H1 (cell line): ENCODE measurements at regions not wholly inside any gene's neighbourhood (a gene's known extent, or its start where the extent isn't known, plus 50 kb on each side); places are given as distances from the start of the nearest gene placed in this dataset.

Experiments
- BCL11A ChIP-seq, 2 experiments: IDR thresholded peaks; one replicate each; pipeline ENCODE4 v1.6.1; 2011; ENCODE audit warnings: low read depth in 2 of 2, low read length in 2 of 2, mild to moderate bottlenecking in 2 of 2
- CBX5 ChIP-seq: fragments of 300-800, 300-1000 bp; sonication (generic); IDR thresholded peaks from 2 replicates; pipeline ENCODE4 v1.7.1; 2016; ENCODE audit warnings: antibody characterized with exemption, low read length, low read depth
- CHD7 ChIP-seq: fragments of 300-600 bp; sonication (generic); IDR thresholded peaks from 2 replicates; pipeline ENCODE4 v1.7.1; 2012; ENCODE audit warnings: low read length, moderate library complexity, mild to moderate bottlenecking, inconsistent platforms; ENCODE audit not compliant: insufficient replicate concordance
- CREB1 ChIP-seq: IDR thresholded peaks from 2 replicates; pipeline ENCODE4 v1.6.1; 2012; ENCODE audit warnings: inconsistent platforms
- JUND ChIP-seq: IDR thresholded peaks from 2 replicates; pipeline ENCODE4 v1.6.1; 2011; ENCODE audit warnings: mild to moderate bottlenecking, improper control_type of control experiment, low read length
- POU5F1 ChIP-seq: IDR thresholded peaks from 2 replicates; pipeline ENCODE4 v1.6.1; 2011; ENCODE audit warnings: low read depth, mild to moderate bottlenecking, low read length, moderate library complexity
- RXRA ChIP-seq: IDR thresholded peaks from 2 replicates; pipeline ENCODE4 v1.6.1; 2011; ENCODE audit warnings: low read depth, mild to moderate bottlenecking, low read length, moderate library complexity; ENCODE audit not compliant: insufficient read depth
- SIX5 ChIP-seq: IDR thresholded peaks from 2 replicates; pipeline ENCODE4 v1.6.1; 2011; ENCODE audit warnings: mild to moderate bottlenecking, low read depth, low read length
- TF ChIP-seq, protein P1 (sequence below): IDR thresholded peaks from 2 replicates; pipeline ENCODE4 v1.6.1; 2011; ENCODE audit warnings: low read depth, mild to moderate bottlenecking, low read length; ENCODE audit not compliant: insufficient read depth

DNA sequence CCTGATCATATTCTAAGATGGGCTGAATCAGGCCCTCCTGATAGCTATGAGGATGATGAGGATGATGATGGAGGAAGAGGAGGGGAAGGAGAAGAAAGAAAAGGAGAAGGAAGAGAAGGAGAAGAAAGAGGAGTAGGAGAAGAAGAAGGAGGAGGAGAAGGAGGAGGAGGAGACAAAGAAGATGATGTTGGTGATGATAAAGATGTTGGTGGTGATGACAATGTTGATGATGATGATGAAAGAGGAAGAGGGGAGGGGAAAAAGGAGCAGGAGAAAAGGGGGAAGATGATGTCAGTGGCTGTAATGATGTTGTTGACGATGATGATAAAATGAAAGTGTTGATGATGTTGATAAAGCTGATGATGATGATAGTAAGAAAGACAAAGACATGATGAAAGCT lies 119.5 kb downstream of the CDC5L start (continued):
- TF ChIP-seq CHD7, result no peak
- TF ChIP-seq, protein P1, sequence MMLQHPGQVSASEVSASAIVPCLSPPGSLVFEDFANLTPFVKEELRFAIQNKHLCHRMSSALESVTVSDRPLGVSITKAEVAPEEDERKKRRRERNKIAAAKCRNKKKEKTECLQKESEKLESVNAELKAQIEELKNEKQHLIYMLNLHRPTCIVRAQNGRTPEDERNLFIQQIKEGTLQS, result no peak
- TF ChIP-seq POU5F1, result no peak
- no peak for TF ChIP-seq BCL11A (IDR thresholded peaks at IDR 0.05; ENCODE audit: low read depth in 2 of 2, low read length in 2 of 2)
- no peak for TF ChIP-seq SIX5
- no peak for TF ChIP-seq JUND
- TF ChIP-seq RXRA, result no peak
- no peak for TF ChIP-seq CBX5
- TF ChIP-seq CREB1, result no peak
- TF ChIP-seq, all 59 proteins: peak for 0
